Small intestine (tissue), 7 donors: ENCODE measurements at regions not wholly inside any gene's neighbourhood (a gene's known extent, or its start where the extent isn't known, plus 50 kb on each side); places are given as distances from the start of the nearest gene placed in this dataset.
"Not testable (repeated sequence)": the region's sequence is repeated elsewhere in the genome, so short reads cannot be mapped to it uniquely, and the experiment has no call there.

ENCODE experiments used
- DNase-seq, 2 donors: peaks; one replicate each; pipeline versions ENCODE4 v3.0.0 to v3.0.0-alpha.2; 2013
- FAIRE-seq: peaks from 2 replicates; lab custom pipeline; 2012; peaks lifted over from hg19 to GRCh38; lab: Jason Lieb, UNC
- H3K27ac ChIP-seq, 3 donors: one replicate each; pipeline ENCODE4 v1.5.1; 2013; ENCODE audit warnings: low read length in 2 of 3, mild to moderate bottlenecking in 2 of 3, control low read depth in 1 of 3, inconsistent platforms in 1 of 3, low read depth in 1 of 3, moderate library complexity in 1 of 3
- H3K27me3 ChIP-seq, 3 donors: one replicate each; pipeline ENCODE4 v1.6.1; 2013; ENCODE audit warnings: low read length in 3 of 3, inconsistent platforms in 1 of 3; ENCODE audit not compliant: control insufficient read depth in 3 of 3, insufficient read depth in 3 of 3
- H3K36me3 ChIP-seq, 3 donors: one replicate each; pipeline ENCODE4 v1.6.1; 2013; ENCODE audit warnings: low read length in 3 of 3, inconsistent platforms in 1 of 3, low read depth in 1 of 3, mild to moderate bottlenecking in 1 of 3, moderate library complexity in 1 of 3; ENCODE audit not compliant: control insufficient read depth in 3 of 3, insufficient read depth in 2 of 3
- H3K4me1 ChIP-seq, 3 donors: one replicate each; pipeline ENCODE4 v1.6.1; 2013; ENCODE audit warnings: low read length in 2 of 3, inconsistent platforms in 1 of 3, low read depth in 1 of 3, mild to moderate bottlenecking in 1 of 3, moderate library complexity in 1 of 3; ENCODE audit not compliant: control insufficient read depth in 3 of 3, insufficient read depth in 2 of 3
- H3K4me3 ChIP-seq, 3 donors: one replicate each; pipeline ENCODE4 v1.5.1; 2013; ENCODE audit warnings: low read length in 3 of 3, control low read depth in 1 of 3, inconsistent platforms in 1 of 3, low read depth in 1 of 3, mild to moderate bottlenecking in 1 of 3, moderate library complexity in 1 of 3
- H3K9me3 ChIP-seq, 2 donors: one replicate each; pipeline ENCODE4 v1.6.1; 2013; ENCODE audit warnings: low read depth in 1 of 2, low read length in 1 of 2; ENCODE audit not compliant: control insufficient read depth in 2 of 2, insufficient read depth in 1 of 2
- WGBS, 3 donors: extraction: QIAGEN DNeasy Blood & Tissue Kit; methylation state at CpG; one replicate each; pipeline ENCODE4 v1.1.7; 2013; 5-methylcytosine and 5-hydroxymethylcytosine counted together
- donor health status: healthy with polysubstance abuse.
- donor health status: control.
- donor health status: control.
- donor health status: Bipolar disorder and iron deficiency.
- donor health status: healthy.

DNA sequence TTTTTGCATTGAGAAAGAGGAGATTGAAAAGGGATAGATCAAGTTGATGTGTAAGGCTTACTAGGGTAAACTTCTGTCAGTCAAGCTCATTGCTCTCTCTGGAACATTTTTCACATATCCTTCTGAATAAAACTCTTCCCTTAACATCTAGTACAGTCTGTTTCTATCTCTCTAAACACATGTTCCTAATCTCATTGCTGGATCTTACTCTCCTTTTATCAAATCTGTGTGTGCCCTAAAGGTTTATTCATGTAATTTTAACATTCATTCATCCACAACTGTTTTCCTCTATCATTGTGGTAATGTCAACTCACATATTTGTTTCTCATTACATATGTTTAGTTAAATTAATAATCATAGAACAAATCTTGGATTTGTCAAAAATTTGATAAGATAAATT lies 277.9 kb upstream of the GULP1 start:
- FAIRE-seq: no peak
- Histone ChIP-seq H3K4me3 (no peak overlapping the region), H3K36me3 (no peaks in the 10 kb centered on the region), H3K27me3 (no peaks in the 10 kb centered on the region), H3K27ac (no peak overlapping the region), H3K9me3 (no peaks in the 10 kb centered on the region), H3K4me1 (no peaks in the 10 kb centered on the region)
- DNase-seq: no peak

DNA sequence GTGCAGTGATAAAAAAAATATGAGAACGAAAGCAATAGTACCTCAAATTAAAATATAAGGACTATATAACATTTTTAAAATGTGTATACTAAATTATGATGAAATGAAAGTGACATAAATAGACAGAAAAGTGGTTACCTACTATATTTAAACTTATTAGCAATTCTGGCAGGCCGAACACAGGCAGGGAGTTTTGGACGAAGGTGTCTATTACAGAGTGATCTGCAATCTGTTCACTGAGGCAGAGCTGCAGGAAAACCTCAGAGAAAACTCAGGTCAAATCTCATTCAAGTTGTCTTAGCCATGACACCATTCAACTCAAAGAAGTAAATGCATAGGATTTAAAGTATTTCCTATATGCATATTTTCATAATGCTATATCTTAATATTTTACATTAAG lies 274.8 kb upstream of the GULP1 start:
- Histone ChIP-seq H3K9me3 (peaks cover 0 to 8% of the 10 kb centered on the region in 2 donors), H3K27me3 (no peaks in the 10 kb centered on the region), H3K4me3 (no peak overlapping the region), H3K27ac (no peak overlapping the region), H3K4me1 (no peaks in the 10 kb centered on the region), H3K36me3 (no peaks in the 10 kb centered on the region)
- DNase-seq (no peak), FAIRE-seq (no peak)
- 84 to 88% (median 88%) methylated on average over 3 of the region's 3 CpGs for WGBS, 3 donors

DNA sequence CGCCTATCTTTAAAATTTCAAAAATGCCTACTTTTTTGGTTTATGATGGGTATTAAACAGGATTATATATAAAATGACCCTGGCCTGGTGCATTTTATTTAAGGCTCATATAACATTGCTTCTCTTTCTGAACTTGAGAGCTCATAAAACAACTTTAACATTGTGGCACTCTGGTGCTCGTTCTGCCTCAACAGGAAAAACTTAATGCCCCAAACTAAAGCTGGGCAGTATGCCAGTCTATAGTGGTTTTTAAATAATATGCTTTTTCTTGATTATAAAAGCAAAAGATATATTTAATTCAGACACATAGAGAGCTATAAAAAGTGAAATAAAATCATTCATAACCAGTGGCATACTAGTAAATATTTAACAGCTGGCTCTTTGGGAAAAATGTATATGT lies 269.3 kb upstream of the GULP1 start:
- Histone ChIP-seq H3K4me3 (no peak overlapping the region), H3K27ac (no peak overlapping the region), H3K9me3 (peaks cover 0 to 8% of the 10 kb centered on the region in 2 donors), H3K4me1 (no peaks in the 10 kb centered on the region), H3K27me3 (no peaks in the 10 kb centered on the region), H3K36me3 (no peaks in the 10 kb centered on the region)
- FAIRE-seq (no peak), DNase-seq (no peak)
- WGBS, 3 donors: 56 to 67% (median 65%) methylated on average over 2 of the region's 2 CpGs

DNA sequence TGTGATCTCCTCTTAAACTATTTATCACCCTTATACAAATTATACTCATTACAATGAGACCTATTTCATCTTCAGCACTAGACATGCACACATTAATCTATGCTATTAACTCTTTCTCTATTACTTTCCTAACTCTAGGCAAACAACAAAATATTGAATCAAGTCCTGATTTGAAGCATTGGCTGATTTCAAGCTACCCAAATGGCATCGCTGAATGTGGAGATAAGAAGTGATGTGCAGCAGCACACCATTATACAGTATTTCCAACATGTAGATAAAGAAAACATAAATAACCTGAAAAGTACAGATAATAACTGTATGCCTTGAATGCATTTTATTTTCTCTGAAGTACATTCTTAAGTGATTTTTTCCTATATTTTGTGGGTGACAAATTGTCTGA lies 268.6 kb upstream of the GULP1 start:
- Histone ChIP-seq H3K4me3 (no peak overlapping the region), H3K9me3 (peaks cover 0 to 8% of the 10 kb centered on the region in 2 donors), H3K27ac (no peak overlapping the region), H3K36me3 (no peaks in the 10 kb centered on the region), H3K4me1 (no peaks in the 10 kb centered on the region), H3K27me3 (no peaks in the 10 kb centered on the region)
- WGBS, 3 donors: 73 to 95% (median 91%) methylated on average over 1 of the region's 1 CpG
- DNase-seq: no peak
- FAIRE-seq: no peak

DNA sequence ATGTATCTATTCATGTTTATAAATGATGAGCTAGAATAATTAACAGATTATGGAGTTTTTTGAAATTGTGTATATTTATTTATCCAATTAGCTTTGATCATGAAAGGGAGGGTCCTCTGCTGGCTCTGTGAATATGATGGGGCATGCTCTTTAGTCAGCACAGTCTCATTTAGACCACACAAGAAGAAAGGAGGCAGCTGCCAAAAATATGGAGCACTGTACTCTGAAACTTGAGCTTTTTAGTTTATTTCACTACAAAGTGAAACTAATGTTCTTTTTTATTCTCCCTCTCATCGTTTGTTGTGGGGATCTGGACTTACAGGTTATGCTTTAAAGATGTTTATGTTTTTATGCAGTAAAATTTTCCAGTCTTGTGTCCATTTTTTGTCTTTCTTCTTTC lies 266.9 kb upstream of the GULP1 start:
- FAIRE-seq (no peak), DNase-seq (no peak)
- Histone ChIP-seq H3K4me1 (no peaks in the 10 kb centered on the region), H3K4me3 (no peak overlapping the region), H3K27ac (no peak overlapping the region), H3K27me3 (no peaks in the 10 kb centered on the region), H3K9me3 (peaks cover 0 to 5% of the 10 kb centered on the region in 2 donors), H3K36me3 (no peaks in the 10 kb centered on the region)
- 33 to 48% (median 45%) methylated on average over 1 of the region's 1 CpG for WGBS, 3 donors

DNA sequence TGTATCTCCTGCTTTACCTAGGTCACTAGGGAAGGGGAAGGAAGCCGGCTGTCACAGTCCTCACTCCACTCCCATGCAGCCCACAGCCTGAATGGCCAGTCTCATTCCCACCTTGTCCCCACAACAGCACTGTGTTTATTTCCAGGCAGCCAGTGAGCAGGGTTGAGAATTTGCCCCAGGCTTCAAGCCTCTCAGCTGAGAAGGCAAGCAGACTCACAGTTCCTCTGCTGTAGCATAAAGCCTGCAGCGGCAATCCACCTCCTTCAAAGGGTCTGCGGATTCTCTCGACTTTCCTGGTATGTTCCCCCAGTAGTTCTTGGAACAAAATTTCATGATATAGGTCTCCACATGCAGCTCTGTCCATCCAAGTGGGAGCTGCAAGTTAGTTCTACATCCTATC lies 262.9 kb upstream of the GULP1 start:
- Histone ChIP-seq H3K36me3 (no peaks in the 10 kb centered on the region), H3K4me1 (no peaks in the 10 kb centered on the region), H3K4me3 (no peak overlapping the region), H3K27ac (no peak overlapping the region), H3K9me3 (no peaks in the 10 kb centered on the region), H3K27me3 (peaks cover 0 to 2% (median 0%) of the 10 kb centered on the region in 3 donors)
- no peak for FAIRE-seq
- 69 to 91% (median 83%) methylated on average over 4 of the region's 4 CpGs for WGBS, 3 donors
- DNase-seq: no peak

DNA sequence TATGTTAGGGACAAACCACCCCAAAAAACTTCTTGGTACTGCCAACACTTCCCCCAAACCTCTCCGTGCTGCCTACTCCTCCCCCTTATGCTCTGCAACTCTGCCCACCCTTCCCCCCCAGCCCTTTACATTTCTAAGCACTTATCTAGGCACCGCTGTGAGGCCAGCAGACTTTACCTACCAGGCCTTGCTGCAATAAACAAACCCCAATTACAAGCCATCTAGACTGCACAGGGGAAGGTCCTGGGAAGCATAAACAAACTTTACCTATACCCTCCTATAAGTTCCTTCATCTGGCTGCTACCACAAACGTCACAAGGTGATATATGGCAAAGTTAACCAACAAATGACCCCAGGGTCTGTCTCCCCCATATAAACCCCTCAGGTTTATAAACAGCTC lies 259.4 kb upstream of the GULP1 start:
- Histone ChIP-seq H3K4me1 (no peaks in the 10 kb centered on the region), H3K27ac (no peak overlapping the region), H3K4me3 (no peak overlapping the region), H3K36me3 (no peaks in the 10 kb centered on the region), H3K9me3 (no peaks in the 10 kb centered on the region), H3K27me3 (peaks cover 0 to 2% (median 0%) of the 10 kb centered on the region in 3 donors)
- FAIRE-seq (no peak), DNase-seq (no peak)
- 37 to 56% (median 42%) methylated on average over 3 of the region's 3 CpGs for WGBS, 3 donors

DNA sequence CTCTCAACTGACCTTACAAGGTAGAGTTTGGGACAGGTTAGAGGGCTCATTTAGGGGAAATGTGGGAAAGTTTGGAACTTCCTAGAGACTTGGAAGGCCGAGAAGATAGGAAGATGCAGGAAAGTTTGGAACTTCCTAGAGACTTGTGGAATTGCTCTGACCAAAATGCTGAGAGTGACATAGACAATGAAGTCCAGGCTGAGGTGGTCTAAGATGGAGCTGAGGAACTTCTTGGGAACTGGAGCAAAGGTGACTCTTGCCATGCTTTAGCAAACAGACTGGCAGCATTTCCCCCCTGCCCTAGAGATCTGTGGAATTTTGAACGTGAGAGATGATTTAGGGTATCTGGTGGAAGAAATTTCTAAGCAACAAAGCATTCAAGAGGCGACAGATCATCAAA lies 258.9 kb upstream of the GULP1 start:
- Histone ChIP-seq H3K27me3 (peaks cover 0 to 2% (median 0%) of the 10 kb centered on the region in 3 donors), H3K36me3 (no peaks in the 10 kb centered on the region), H3K4me1 (no peaks in the 10 kb centered on the region), H3K4me3 (no peak overlapping the region), H3K27ac (no peak overlapping the region), H3K9me3 (no peaks in the 10 kb centered on the region)
- DNase-seq (no peak), FAIRE-seq (no peak)
- 48 to 57% (median 50%) methylated on average over 3 of the region's 3 CpGs for WGBS, 3 donors

DNA sequence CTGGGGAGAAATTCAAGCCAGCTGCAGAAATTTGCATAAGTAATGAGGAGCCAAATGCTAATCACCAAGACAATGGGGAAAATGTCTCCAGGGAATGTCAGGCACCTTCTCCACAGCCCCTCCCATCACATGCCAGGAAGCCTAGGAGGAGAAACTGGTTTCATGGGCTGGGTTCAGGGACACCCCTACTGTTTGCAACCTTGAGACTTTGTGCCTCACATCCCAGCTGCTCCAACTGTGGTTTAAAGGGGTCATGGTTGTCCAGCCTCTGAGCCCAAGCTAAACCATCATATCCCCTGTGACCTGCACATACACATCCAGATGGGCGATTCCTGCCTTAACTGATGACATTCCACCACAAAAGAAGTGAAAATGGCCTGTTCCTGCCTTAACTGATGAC lies 258.4 kb upstream of the GULP1 start:
- not testable (repeated sequence) for H3K9me3 ChIP-seq, FAIRE-seq, H3K36me3 ChIP-seq, H3K27ac ChIP-seq, H3K4me3 ChIP-seq, H3K27me3 ChIP-seq, DNase-seq, H3K4me1 ChIP-seq
- 60 to 66% (median 62%) methylated on average over 1 of the region's 1 CpG for WGBS, 3 donors
